ENCODE measurements at regions not wholly inside any gene's neighbourhood (a gene's known extent, or its start where the extent isn't known, plus 50 kb on each side); places are given as distances from the start of the nearest gene placed in this dataset.

GRCh38 chr20:22453244-22454080 is 130.9 kb downstream of the FOXA2 start:
- intact Hi-C loops (cut with DNase I), result no loop called here
- Histone ChIP-seq H3K27ac (no peak overlapping the region), H3K9me3 (no peaks in the 10 kb centered on the region), H3K4me3 (no peak overlapping the region), H3K36me3 (no peaks in the 10 kb centered on the region), H3K4me1 (peaks cover 4 to 15% of the 10 kb centered on the region in 2 donors), H3K27me3 (peaks cover 0 to 4% of the 10 kb centered on the region in 2 donors)
- ATAC-seq (peak; percentile 58), DNase-seq (peak in 1 of 4 donors; percentile 38)
- TF ChIP-seq, protein P1, sequence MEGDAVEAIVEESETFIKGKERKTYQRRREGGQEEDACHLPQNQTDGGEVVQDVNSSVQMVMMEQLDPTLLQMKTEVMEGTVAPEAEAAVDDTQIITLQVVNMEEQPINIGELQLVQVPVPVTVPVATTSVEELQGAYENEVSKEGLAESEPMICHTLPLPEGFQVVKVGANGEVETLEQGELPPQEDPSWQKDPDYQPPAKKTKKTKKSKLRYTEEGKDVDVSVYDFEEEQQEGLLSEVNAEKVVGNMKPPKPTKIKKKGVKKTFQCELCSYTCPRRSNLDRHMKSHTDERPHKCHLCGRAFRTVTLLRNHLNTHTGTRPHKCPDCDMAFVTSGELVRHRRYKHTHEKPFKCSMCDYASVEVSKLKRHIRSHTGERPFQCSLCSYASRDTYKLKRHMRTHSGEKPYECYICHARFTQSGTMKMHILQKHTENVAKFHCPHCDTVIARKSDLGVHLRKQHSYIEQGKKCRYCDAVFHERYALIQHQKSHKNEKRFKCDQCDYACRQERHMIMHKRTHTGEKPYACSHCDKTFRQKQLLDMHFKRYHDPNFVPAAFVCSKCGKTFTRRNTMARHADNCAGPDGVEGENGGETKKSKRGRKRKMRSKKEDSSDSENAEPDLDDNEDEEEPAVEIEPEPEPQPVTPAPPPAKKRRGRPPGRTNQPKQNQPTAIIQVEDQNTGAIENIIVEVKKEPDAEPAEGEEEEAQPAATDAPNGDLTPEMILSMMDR (IDR thresholded peaks at IDR 0.05), result peak; percentile 47 to 66

GRCh38 chr20:22452442-22453011 is 131.8 kb downstream of the FOXA2 start:
- H3K36me3 ChIP-seq, result no peaks in the 10 kb centered on the region
- ATAC-seq (no peak), DNase-seq (no peak)
- H3K4me3 ChIP-seq, result no peak overlapping the region
- intact Hi-C loops (cut with DNase I), result no loop called here
- H3K9me3 ChIP-seq, result no peaks in the 10 kb centered on the region
- TF ChIP-seq, protein P1 (IDR thresholded peaks at IDR 0.05), result no peak
- peaks cover 4 to 15% of the 10 kb centered on the region in 2 donors for H3K4me1 ChIP-seq
- peaks cover 0 to 4% of the 10 kb centered on the region in 2 donors for H3K27me3 ChIP-seq
- H3K27ac ChIP-seq, result no peak overlapping the region

DNA sequence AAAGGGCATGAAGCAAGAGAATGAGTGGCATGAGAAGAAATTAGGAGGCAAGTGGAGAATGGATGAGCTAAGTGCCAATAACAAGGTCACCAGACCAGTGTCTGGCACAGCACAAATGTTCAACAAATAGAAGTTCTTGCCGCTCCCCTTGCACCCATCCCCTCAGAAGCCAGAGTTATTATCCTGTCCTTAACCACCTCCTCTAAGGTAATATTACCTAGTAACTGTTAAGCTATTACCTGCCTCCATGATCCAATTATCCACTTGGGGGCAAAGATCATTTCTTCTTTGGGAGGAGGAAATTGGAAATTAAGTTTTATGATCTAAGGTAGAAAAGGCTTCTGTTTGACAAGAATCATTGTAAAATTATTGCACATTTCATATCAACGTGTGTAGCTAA is 133.8 kb downstream of the FOXA2 start:
- Histone ChIP-seq H3K27me3 (no peaks in the 10 kb centered on the region), H3K4me3 (no peak overlapping the region), H3K4me1 (peaks cover 4 to 15% of the 10 kb centered on the region in 2 donors), H3K9me3 (no peaks in the 10 kb centered on the region), H3K36me3 (no peaks in the 10 kb centered on the region), H3K27ac (no peak overlapping the region)
- DNase-seq, result no peak
- ATAC-seq, result no peak
- intact Hi-C loops (cut with DNase I), result no loop called here
- TF ChIP-seq, protein P1 (IDR thresholded peaks at IDR 0.05), result no peak

DNA sequence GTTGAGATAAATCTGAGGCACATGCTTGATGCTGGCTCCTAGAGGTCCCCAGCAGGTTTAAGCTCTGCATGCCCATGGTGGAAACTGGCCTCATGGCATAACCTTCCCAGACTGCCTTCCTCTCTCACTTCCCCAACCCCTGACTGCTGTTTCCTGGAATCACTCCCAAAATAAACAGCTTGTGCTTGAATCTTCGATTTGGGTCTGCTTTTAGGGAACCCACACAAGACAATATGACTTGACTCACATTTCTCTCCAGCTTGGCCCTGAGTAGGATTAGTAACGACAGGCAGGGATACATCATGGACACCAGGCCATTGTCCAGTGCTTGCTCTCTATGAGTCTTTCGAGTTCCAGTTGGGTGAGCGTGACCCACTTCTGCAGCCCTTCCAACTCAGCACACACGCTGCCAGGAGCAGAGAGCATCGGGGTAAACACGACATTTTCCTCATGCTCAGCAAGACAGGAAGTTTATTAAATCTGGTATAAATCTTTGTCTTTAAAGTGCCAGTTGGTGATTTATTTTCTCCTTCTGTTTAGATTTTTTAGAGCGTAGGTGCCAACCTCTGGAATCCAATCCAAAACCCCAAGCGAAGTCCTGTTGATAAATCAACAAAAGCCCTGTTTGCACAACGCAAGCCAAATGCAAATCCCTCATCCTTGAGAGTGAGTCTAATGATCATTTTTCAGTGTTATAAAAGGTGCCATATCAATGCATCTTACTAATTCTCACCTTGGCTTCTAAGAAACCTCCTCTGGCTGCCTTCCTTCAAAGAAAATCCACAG is 135.0 kb downstream of the FOXA2 start:
- ATAC-seq (peak; percentile 53), DNase-seq (peak in 2 of 4 donors; percentile 53 to 82)
- Histone ChIP-seq H3K4me3 (no peak overlapping the region), H3K9me3 (no peaks in the 10 kb centered on the region), H3K27me3 (no peaks in the 10 kb centered on the region), H3K36me3 (no peaks in the 10 kb centered on the region), H3K27ac (no peak overlapping the region), H3K4me1 (peaks cover 4 to 11% of the 10 kb centered on the region in 2 donors)
- intact Hi-C loops (cut with DNase I), result no loop called here
- TF ChIP-seq, protein P1 (IDR thresholded peaks at IDR 0.05), result no peak

- Histone ChIP-seq H3K4me3 (no peak overlapping the region), H3K9me3 (no peaks in the 10 kb centered on the region), H3K27ac (peak overlapping the region in 1 of 2 donors; percentile 34), H3K36me3 (no peaks in the 10 kb centered on the region), H3K4me1 (peaks cover 4 to 11% of the 10 kb centered on the region in 2 donors), H3K27me3 (no peaks in the 10 kb centered on the region)
- DNase-seq, result peak in 1 of 4 donors; percentile 48
- intact Hi-C loops (cut with DNase I), result no loop called here
- TF ChIP-seq, protein P1 (IDR thresholded peaks at IDR 0.05), result no peak
- peak; percentile 57 for ATAC-seq
These were observed 137.0 kb downstream of the FOXA2 start for GRCh38 chr20:22447447-22447778.

Data from left lung (tissue), 4 donors.